GM12891 (cell line): ENCODE measurements at regions not wholly inside any gene's neighbourhood (a gene's known extent, or its start where the extent isn't known, plus 50 kb on each side); places are given as distances from the start of the nearest gene placed in this dataset.

Experiments
- POLR2A ChIP-seq: IDR thresholded peaks from 2 replicates; pipeline ENCODE4 v1.6.1; 2011; ENCODE audit warnings: low read depth, low read length, control low read depth
- POLR2AphosphoS5 ChIP-seq: IDR thresholded peaks from 2 replicates; pipeline ENCODE4 v1.6.1; 2011; ENCODE audit warnings: low read depth, low read length, control low read depth
- SPI1 ChIP-seq: IDR thresholded peaks from 2 replicates; pipeline ENCODE4 v1.6.1; 2011; ENCODE audit warnings: low read depth, low read length, control low read depth
- TAF1 ChIP-seq: IDR thresholded peaks from 2 replicates; pipeline ENCODE4 v1.6.1; 2011; ENCODE audit warnings: low read depth, low read length, control low read depth

- TF ChIP-seq POLR2AphosphoS5 (no peak), SPI1 (no peak), POLR2A (no peak), TAF1 (no peak)
These were observed 72.7 kb upstream of the RANBP3L start for GRCh38 chr5:36374266-36374862.
